GM18507 (cell line): ENCODE measurements at regions not wholly inside any gene's neighbourhood (a gene's known extent, or its start where the extent isn't known, plus 50 kb on each side); places are given as distances from the start of the nearest gene placed in this dataset.

Source experiments
- DNase-seq: peaks from one replicate; pipeline ENCODE4 v3.0.0; 2011; ENCODE audit warnings: low read depth; ENCODE audit not compliant: insufficient read length; ENCODE audit errors: extremely low spot score
- FAIRE-seq: peaks from 2 replicates; lab custom pipeline; 2011; peaks lifted over from hg19 to GRCh38; lab: Jason Lieb, UNC

DNA sequence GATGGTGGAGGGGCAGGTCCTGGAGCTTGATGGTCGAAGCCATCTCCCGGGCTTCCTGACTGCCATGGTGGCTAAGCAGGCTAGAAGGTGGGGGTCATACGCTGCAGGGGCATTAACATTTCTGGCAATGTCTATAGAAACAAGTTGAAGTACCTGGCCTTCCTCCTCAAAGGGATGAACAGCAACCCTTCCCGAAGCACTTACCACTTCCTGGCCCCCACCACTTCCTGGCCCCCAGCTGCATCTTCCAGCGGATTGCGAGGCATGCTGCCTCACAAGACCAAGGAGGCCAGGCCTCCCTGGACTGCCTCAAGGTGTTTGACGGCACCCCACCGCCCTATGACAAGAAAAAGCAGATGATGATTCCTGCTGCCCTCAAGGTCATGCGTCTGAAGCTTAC lies 97.0 kb upstream of the MOCS2 start:
- FAIRE-seq (no peak), DNase-seq (no peak)

DNA sequence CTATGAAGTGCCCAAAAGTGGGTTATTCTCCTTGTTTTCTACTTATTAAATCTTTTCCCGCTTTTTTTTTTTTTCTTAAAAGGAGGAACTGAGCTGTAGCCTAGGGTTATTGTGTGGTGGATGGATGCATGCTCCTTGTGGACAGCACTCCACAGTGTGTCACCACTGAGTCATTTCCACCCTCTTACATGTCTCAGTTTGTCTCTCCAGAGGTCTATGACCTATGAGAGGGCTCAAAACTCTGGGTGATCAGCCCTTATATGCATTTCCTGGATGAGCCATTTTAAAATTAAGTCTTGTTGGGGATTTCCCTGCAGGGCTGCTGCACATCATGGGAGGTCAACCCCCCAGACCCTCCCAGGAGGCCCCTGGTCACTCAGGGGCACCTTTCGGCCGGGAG lies 102.2 kb upstream of the MOCS2 start:
- FAIRE-seq, result no peak
- no peak for DNase-seq

DNA sequence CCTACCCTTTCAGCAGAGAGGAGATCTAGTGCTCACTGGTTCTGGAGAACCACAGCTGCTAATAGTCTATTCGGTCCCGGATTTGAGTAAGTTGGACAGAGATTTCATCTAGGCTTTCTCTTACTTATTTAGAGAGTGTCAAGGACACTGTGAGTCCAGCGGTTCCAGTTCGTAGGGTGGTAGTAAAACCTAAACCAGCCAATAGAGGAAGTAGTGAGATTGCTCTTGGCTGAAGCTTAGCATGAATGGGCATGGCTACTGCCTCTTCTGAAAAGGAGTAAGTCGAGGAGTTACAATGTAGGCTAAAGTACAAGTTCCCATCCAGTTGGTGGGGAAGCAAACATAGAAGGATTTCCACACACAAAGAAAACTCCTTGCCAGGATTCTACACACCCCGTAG lies 109.6 kb upstream of the MOCS2 start:
- DNase-seq (no peak), FAIRE-seq (no peak)

DNA sequence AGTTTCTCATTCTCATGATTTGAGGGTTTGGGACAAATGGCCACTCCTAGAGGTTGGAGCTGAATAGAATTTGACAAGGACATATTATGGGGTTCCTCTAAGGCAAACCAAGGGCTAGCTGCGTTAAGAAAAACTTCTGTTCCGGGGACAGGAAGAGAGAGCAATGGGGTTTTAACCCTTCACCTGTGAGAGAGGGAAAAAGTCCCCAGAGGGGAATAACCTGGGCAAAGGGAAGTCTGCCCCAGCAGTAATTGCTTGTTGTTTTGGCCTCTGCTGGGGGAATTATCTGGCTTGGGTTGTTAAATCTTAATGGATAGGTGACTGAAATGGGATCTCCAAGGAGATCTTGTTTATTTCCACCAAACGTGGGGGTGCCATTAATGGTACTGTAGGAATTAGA lies 110.1 kb upstream of the MOCS2 start:
- no peak for FAIRE-seq
- no peak for DNase-seq

DNA sequence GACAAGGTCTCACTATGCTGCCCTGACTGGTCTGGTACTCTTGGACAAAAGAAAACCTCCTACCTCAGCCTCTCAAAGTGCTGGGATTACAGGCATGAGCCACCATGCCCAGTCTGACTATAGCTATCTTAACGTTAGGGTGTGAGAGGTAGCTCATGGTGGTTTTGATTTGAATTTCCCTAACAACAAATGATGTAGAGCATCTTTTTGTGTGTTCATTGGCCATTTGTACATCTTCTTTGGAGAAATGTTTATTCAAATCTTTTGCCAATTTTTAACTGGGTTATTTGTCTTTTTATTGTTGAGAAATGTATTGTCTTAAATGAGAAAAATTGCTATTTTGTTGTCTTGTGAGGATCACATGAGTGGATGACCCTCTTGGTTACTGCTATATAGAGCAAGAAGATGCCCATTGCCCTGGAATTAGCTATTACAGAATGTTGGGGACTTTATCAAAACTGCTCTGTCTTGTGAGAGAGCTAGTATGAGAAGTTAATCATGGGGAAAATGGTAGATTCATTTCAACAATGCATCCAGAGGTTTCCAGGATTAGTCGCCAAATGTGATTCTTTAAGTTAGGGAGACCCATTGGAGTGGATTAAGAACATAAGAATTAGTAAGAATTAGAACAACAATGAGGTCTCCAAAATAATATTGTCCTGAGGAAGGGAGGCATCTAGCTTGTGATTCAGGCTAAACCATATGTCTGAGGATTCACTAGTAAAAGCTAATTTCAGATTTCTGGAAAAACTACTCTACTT lies 124.3 kb upstream of the MOCS2 start:
- DNase-seq (no peak), FAIRE-seq (no peak)

DNA sequence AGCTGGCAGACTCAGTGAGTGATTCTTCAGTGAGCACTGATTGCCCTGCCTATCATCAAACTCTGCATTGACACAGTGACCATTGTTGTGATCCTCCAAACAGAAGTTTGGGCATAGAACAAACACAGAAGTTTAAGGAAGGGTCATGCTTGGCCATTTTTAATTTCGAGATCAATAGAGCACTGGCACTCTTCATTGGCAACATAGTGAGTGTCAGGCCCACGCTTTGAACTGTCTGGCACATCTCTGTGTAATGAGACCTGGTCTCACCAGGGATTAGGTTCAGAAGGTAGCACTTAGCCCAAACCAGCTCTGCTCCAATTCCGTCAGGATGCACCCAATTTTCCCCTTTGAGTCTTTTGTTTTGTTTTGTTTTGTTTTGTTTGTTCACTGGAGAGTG lies 127.1 kb upstream of the MOCS2 start:
- FAIRE-seq (no peak), DNase-seq (no peak)

DNA sequence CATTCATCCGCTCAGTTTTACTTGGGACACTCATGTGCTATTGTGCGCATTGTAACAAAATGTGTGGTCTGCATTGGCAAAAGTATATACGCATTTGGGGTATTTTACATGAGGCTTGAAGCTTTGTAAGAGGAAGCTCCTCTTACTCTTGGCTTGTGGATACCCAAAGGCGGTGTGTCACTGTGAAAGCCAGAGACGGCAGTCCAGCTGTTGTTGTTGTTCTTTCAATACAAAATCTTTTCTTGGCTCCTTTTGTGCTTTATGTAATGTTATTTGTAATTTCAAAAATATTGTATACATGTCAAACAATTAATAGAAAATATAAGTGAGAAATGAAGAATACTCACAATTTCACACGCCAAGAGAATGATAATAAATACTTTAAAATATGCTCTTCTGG lies 128.3 kb upstream of the MOCS2 start:
- DNase-seq (no peak), FAIRE-seq (no peak)

DNA sequence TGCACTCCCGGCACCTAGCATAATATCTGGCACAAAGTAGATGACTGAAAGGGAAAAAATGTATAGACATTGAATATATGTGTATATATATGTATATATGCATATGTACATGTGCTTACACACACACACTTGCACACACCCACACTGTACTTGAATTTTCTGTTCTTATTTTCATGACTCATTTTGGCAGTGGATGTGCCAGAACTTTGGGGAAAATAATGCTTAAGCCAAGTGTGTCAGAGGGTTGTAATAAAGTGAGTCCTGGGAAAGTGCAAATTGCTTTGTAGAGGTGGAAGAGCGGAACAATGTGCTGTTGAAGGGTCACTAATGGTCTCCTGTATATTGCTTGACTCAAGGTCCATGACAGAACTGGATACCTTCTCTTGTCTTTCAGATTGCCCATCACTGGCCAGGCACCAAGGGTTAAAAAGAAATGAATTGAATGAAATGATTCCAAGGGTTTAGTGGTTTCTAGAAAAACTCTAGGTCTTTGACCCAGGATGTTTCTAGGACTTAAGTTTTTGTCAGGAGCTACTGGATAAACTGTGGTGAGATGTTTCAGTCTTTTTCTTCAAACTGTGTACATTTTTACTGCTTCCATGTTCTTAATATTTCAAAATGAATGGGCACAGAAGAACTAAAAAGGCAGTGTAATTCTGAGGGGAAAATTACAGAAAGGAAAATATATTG lies 129.9 kb upstream of the MOCS2 start:
- DNase-seq (no peak), FAIRE-seq (no peak)

DNA sequence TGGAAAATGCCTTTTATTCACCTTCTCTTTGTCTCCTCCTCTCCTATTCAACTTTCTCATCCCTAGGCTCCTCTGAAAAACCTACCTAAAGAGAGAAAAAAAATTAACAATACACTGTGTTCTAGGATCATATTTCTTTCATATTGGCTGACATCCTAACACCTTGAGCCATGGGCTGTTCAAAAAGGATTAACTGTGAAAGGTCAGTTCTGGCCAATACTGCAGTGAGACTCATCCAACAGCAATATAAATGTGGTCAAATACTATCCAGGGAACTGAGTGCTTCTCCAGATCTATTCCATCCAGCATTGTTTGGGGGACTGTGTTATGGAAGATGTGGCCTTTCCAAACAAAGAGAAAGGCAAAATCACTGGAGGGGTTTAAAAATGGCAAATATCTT lies 131.1 kb upstream of the MOCS2 start:
- no peak for FAIRE-seq
- no peak for DNase-seq

DNA sequence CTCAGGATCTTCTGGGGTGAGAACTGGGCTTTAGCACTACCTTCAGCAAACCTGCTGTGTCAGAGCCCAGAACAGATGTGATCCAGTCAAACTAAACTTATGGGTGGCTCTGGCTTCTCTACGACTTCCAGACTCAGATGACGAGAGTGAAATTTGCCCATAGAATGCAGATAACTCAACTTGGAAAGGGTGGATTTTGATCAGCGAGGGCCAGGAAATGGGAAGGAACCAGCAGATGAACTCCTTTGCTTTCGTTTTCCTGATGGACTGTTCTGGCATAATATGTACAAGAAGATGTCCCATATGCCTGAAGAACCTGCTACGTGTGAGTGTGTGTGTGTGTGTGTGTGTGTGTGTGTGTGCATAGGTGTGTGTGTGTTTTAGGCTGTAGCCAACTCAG lies 132.0 kb upstream of the MOCS2 start:
- FAIRE-seq, result no peak

DNA sequence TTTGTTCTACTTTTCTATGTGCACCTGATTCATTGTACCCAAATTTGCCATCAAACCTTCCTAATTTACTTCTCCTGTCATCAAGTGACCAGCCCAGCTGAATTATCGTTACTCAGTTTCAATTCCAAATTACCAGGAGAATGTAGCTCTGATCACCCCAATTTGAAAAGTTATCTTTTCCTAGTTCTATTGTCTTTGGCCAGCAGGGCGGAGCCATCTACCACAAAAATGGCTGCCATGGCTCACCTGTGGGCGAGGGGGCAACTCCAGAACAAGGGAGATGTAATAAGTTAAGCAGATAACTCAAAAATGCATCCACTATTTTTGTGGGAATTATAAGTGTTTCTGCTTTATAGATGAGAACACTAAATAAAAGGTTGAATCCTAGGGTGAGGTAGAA lies 133.8 kb upstream of the MOCS2 start:
- DNase-seq (no peak), FAIRE-seq (no peak)

More for the DNA sequence above, 132.0 kb upstream of the MOCS2 start:
- DNase-seq, result no peak

DNA sequence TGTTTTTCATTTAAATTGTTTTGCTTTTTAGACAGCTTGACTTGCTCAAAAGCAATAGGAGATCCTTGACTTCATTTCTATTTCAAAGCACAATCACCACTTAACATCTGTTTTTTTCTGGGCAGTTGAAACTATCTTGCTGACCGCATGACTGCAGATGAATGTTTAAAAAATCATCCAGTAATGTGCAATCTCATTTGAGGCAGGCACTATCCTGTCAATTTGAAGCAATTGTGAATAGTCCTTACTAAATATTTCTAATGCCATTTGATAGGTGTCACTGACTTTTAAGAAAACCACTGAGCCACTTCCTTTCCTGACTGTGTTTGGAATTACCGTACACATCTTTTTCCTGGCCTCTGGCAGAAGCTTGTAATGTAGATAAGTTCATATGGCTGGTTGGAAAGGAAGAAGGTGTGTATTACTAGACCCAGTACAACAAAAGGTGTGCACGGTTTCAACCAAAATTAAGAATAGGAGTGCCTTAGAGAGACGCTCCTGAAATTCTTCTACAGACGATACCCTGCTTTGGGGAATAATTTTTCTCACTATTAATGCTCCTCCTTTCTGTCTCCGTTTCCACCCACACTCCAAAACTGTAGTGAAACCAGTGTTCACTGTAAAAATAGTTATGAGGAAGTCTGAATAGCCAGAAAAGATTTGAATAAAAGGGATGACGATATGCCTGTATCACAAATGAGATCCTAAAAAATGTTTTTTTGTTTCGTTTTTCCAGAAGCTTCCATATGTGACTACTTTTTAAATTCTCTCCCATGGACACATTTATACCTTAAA lies 136.7 kb upstream of the MOCS2 start:
- FAIRE-seq, result no peak
- DNase-seq, result no peak

DNA sequence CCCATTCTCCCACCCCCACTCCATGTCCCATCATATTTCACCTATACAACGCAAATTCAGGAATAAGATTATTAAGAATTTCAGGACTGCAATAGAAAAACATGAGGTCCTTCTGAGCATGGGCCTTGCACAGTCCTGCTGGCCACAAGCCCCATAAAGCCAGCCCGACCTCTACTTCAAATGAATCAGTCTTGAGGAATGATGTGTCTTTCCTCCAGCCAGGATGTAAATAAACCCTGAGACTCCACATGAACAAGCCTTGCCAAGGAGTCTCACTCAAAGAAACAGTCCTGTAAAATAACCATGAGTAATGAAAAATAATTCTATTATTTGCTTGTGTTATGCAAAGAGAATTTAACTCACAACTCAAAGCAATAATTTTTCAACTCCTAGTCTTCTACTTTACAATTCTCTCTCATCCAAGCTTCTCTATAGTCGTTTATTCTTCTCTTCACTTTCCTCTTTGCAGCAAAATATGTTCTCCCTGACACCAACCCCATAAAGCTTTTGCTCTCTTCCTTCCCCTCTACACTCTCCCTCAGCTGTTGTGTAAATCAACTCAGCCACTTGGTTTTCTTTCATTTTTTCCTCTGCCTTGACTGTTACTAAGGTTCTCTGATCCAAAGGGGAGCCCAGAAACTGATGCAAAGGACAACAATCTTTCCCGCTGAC lies 140.1 kb upstream of the MOCS2 start:
- FAIRE-seq, result no peak
- DNase-seq, result no peak

DNA sequence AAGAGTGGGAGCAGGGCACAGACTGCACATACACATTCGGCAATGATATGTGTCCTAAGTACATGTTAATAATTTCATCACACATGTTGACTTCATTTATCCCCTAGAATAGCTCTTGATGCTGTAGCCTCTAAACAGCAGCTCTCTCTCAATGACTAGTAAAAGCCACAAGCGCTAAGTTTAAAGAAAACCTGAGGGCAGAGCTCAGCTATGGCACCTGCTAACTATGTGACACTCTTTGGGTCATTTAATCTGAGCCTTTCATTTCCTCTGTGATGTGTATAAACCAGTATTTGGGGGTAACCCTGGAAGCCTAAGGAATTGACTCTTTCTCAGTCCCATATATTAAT lies 140.6 kb upstream of the MOCS2 start:
- no peak for FAIRE-seq
- DNase-seq, result no peak

DNA sequence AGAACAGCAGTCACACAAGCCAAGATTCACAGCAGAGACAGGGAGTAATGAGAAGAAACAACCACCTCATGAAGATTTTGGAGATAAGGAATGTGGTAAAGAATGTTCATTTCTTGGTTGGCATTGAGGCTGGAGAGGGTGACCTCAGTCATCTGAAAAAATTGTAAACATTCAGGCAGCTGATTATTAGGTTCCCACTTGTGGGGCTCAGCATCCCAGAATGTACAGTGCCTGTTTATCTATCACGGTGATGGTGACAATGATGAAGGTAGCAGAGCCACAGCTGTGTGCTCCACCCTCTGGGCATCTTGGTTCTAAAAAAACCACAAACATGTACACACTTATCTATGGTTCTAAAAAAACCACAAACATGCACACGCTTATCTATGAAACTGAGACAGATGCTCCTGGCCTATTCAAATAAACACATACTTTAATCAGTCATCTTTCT lies 143.9 kb upstream of the MOCS2 start:
- FAIRE-seq (no peak), DNase-seq (no peak)

DNA sequence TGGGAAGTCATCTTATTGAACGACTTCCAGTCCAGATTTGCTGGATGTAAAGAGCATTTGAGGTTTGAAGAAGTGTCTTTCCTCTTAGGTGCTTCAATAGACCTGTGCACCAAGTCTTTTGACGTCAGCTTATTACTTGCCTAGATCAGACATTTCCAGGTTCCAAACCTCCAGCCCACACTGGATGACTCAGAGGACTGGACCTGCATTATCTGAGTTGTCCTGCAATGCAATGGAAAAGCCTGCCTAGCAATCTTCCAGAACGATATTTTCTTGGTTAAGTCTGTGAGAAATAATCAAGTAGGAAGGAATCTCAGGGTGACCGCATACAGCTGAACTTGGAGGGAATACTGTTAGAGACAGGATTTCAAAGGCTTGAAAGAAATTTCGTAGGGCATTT lies 147.2 kb upstream of the MOCS2 start:
- DNase-seq (no peak), FAIRE-seq (no peak)

DNA sequence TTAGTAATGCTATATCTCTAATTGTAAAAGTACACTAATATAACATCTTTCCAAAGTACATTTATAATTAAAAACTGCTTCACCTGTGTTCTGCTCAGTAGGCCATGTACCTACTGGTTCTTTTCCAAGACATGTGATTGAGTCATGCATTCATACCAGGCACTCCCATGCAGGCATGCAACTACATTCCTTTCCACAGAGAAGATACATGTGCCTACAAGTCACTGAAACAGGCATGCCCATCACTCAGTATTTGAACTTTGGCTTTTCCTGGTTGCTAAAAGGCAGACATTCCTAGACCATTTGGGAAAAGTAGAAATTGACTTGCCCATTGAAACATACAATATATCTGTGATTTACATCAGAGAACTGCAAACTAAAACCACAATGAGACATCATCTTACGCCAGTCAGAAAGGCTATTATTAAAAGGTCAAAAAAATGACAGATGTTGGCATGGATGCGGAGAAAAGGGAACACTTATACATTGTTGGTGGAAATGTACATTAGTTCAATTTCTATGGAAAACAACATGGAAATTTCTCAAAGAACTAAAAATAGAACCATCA lies 148.3 kb upstream of the MOCS2 start:
- DNase-seq (no peak), FAIRE-seq (no peak)

DNA sequence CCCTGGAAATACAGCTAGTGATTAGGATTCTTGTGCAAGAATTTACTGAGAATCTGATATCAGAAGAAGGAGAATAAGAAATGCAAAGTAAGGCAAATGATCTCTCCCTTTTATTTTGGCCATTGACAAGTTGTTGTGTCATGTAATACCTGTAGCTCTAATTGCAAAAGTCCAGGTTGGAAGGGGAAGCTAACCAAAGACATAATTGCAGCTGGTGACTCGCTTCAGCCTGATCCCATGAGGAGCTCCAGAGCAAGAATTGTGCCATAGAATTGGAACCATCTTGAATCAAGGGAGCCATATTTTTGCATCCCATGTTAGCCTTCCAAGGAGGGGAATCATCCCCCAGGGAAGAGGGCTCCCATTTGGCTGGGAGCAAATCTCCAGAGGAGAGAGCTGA lies 149.6 kb upstream of the MOCS2 start:
- FAIRE-seq, result no peak
- no peak for DNase-seq

DNA sequence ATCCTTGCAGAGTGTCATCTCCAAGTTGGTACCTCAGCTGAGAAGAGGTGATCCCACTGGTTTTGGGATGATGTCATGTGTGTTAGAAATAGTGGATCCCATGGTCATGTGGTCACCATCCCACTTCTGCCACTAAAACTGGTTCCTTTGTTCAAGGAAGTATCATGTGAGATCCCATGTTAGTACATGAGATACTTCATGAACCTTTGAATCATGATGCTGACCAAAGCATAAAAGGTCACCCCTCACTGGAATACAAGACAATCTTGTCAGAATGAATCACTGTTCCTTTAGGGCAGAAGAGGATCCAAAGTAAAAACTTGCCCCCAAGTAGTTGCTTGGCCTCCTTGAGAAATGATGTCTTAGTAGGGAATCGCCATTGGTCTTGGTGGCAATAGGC lies 150.9 kb upstream of the MOCS2 start:
- FAIRE-seq (no peak), DNase-seq (no peak)

DNA sequence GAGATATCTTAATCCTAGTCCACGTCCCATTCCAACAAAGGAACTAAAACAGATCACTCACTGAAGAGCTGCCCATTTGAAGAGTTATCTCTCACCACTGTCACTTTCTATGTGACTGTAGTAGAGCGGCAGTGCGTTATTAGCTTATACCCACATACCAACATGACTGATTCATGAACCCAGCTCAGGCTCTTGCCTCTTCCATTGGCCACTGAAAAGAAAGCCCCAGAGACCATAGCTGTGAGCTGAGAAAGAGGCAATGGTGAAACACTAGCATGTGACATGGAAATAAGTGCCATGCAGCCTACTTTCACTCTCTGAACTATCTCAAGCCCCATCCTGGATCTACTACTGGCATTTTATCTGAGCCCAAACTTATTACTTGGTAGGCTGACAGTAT lies 151.7 kb upstream of the MOCS2 start:
- no peak for FAIRE-seq

More for the DNA sequence above, 151.7 kb upstream of the MOCS2 start:
- no peak for DNase-seq
